ENCODE measurements at regions not wholly inside any gene's neighbourhood (a gene's known extent, or its start where the extent isn't known, plus 50 kb on each side); places are given as distances from the start of the nearest gene placed in this dataset.

DNA sequence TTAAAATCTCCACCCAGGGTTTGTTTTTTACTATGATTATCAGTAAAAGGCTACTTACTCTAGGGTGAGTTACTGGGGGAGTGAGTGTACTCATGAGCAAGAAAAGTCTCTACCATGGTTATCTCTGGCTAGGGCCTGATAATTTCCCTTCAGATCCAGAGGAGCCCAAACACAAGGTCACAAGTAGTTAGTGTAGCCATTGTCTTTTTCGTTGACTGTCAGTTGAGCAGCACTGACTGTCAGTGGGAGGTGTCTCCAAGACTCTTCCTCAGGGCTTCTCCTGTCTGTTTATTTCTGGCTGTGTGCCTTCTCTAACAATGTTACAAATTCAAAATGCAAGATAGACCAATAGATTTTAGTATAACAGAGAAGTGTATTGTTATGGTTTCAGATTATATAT lies 181.2 kb upstream of the MIS18BP1 start:
- TF ChIP-seq, protein P1, sequence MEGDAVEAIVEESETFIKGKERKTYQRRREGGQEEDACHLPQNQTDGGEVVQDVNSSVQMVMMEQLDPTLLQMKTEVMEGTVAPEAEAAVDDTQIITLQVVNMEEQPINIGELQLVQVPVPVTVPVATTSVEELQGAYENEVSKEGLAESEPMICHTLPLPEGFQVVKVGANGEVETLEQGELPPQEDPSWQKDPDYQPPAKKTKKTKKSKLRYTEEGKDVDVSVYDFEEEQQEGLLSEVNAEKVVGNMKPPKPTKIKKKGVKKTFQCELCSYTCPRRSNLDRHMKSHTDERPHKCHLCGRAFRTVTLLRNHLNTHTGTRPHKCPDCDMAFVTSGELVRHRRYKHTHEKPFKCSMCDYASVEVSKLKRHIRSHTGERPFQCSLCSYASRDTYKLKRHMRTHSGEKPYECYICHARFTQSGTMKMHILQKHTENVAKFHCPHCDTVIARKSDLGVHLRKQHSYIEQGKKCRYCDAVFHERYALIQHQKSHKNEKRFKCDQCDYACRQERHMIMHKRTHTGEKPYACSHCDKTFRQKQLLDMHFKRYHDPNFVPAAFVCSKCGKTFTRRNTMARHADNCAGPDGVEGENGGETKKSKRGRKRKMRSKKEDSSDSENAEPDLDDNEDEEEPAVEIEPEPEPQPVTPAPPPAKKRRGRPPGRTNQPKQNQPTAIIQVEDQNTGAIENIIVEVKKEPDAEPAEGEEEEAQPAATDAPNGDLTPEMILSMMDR (IDR thresholded peaks at IDR 0.05; ENCODE audit: borderline replicate concordance, extremely low read depth, low read length, poor library complexity, severe bottlenecking), result no peak
- no peak for TF ChIP-seq EZH2 (IDR thresholded peaks at IDR 0.05; ENCODE audit: borderline replicate concordance, low read depth, low read length, severe bottlenecking)
